Tibial artery (tissue), 4 donors: ENCODE measurements at regions not wholly inside any gene's neighbourhood (a gene's known extent, or its start where the extent isn't known, plus 50 kb on each side); places are given as distances from the start of the nearest gene placed in this dataset.

ENCODE experiments used
- DNase-seq, 2 donors: peaks; one replicate each; pipeline ENCODE4 v3.0.0-alpha.2; 2019
- H3K27ac ChIP-seq, 2 donors: fragments of 200-600 bp; sonication (generic) in 1 of 2; 1 replicate in 1 of 2; 2 replicates in 1 of 2; pipeline ENCODE4 v1.5.1; 2018 to 2019; ENCODE audit warnings: mild to moderate bottlenecking in 1 of 2
- H3K27me3 ChIP-seq, 2 donors: fragments of 200-600 bp; sonication (generic) in 1 of 2; one replicate each; pipeline versions ENCODE4 v1.5.1 to v1.6.0; 2016 to 2019
- H3K36me3 ChIP-seq, 3 donors: fragments of 200-600 bp; sonication (generic) in 2 of 3; one replicate each; pipeline ENCODE4 v1.5.1; 2016 to 2019; ENCODE audit warnings: mild to moderate bottlenecking in 2 of 3
- H3K4me1 ChIP-seq, 4 donors: fragments of 200-600 bp; sonication (generic) in 2 of 4; 1 replicate in 3 of 4; 2 replicates in 1 of 4; pipeline ENCODE4 v1.5.1; 2016 to 2019
- H3K4me3 ChIP-seq, 2 donors: fragments of 200-600 bp; sonication (generic) in 1 of 2; 1 replicate in 1 of 2; 2 replicates in 1 of 2; pipeline ENCODE4 v1.5.1; 2018 to 2019; ENCODE audit warnings: mild to moderate bottlenecking in 2 of 2
- H3K9me3 ChIP-seq, 3 donors: fragments of 200-600 bp; sonication (generic) in 1 of 3; one replicate each; pipeline ENCODE4 v1.5.1; 2016 to 2019
- intact Hi-C: fragments of 100-400 bp; cut with DNase I; formaldehyde crosslinking; loops from one replicate; pipeline ENCODE4 v1.15.0; 2023; ENCODE audit warnings: low total_unique reads
- TF ChIP-seq, protein P1 (sequence below), 2 experiments: fragments of 200-600 bp in 1 of 2; fragments of 450-650 bp in 1 of 2; IDR thresholded peaks; one replicate each; pipeline ENCODE4 v1.5.1; 2017 to 2019; ENCODE audit warnings: antibody characterized with exemption in 2 of 2, mild to moderate bottlenecking in 1 of 2, moderate library complexity in 1 of 2

DNA sequence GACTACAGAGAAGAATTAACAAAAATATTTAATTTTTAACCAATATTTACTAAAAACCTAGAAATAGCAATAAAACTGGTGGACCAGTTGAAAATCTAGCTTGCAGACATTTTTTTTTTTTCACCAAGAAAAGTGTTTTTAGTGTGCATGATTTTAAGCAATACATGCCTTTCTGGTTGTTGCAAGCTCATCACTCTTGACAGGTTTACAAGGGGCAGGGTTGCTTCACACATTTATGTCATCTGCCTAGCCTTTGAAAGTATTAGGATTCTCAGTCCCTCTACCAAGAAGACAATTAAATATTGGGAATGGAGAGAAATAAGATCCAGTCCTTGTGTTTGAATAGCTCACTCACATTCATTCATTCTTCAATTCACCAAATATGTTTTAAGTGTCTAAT is 53.8 kb upstream of the LYPLAL1 start:
- intact Hi-C loops, result no loop called here

DNA sequence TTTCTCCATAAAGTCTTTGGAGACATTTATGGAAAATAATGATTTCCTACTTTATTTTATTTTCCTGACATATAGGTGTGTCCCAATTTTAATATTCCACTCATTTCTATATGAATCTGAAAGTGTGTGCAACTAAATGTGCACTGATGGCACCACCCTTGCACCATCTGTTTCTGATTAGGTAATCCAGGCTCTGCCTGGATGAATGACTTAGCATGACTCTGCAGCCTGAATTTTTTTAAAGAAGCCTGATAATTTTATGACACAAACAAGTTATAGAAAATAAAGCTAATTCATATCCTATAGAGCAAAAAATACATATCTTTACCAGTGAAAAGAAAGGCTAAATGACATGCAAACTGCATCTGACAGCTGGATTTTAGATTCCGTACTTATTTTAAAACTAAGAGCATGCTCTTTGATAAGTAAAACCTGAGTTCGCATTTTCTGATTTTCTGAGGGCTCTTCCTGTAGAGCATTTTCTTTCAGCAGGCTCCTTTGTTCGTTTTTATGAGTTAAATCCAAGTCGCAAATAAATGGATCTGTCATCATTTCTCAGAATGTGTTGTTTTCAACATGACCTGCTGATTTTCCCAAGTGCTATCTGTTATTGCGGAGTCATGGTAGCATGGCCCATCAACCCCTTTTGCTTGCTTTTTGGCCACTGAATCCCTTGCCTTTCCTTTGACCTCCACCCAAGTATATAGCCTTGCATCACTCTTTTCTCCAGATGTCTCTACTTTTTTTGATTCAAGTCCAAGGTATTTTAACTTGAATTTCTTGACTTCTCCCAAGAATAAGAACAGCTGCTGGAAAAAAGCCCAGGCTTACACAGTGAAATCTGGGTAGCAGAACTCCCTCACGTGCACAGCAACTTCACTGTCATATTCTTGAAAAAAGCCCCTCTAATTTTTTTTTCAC is 52.8 kb upstream of the LYPLAL1 start:
- Histone ChIP-seq H3K4me1 (peaks cover 0 to 38% (median 16%) of the 10 kb centered on the region in 4 donors), H3K36me3 (no peaks in the 10 kb centered on the region), H3K9me3 (no peaks in the 10 kb centered on the region), H3K27ac (peak overlapping the region; percentile 14 to 45), H3K27me3 (no peaks in the 10 kb centered on the region), H3K4me3 (no peak overlapping the region)
- intact Hi-C loops, result no loop called here
- DNase-seq, result peak in 1 of 2 donors; percentile 59
- TF ChIP-seq, protein P1, sequence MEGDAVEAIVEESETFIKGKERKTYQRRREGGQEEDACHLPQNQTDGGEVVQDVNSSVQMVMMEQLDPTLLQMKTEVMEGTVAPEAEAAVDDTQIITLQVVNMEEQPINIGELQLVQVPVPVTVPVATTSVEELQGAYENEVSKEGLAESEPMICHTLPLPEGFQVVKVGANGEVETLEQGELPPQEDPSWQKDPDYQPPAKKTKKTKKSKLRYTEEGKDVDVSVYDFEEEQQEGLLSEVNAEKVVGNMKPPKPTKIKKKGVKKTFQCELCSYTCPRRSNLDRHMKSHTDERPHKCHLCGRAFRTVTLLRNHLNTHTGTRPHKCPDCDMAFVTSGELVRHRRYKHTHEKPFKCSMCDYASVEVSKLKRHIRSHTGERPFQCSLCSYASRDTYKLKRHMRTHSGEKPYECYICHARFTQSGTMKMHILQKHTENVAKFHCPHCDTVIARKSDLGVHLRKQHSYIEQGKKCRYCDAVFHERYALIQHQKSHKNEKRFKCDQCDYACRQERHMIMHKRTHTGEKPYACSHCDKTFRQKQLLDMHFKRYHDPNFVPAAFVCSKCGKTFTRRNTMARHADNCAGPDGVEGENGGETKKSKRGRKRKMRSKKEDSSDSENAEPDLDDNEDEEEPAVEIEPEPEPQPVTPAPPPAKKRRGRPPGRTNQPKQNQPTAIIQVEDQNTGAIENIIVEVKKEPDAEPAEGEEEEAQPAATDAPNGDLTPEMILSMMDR (IDR thresholded peaks at IDR 0.05), result no peak

More for the DNA sequence above, 53.8 kb upstream of the LYPLAL1 start:
- peaks cover 0 to 27% (median 10%) of the 10 kb centered on the region in 4 donors for H3K4me1 ChIP-seq
- no peak overlapping the region for H3K27ac ChIP-seq
- H3K9me3 ChIP-seq, result no peaks in the 10 kb centered on the region
- no peak for DNase-seq
- no peak overlapping the region for H3K4me3 ChIP-seq
- H3K27me3 ChIP-seq, result no peaks in the 10 kb centered on the region
- no peaks in the 10 kb centered on the region for H3K36me3 ChIP-seq
- TF ChIP-seq, protein P1 (IDR thresholded peaks at IDR 0.05), result no peak

DNA sequence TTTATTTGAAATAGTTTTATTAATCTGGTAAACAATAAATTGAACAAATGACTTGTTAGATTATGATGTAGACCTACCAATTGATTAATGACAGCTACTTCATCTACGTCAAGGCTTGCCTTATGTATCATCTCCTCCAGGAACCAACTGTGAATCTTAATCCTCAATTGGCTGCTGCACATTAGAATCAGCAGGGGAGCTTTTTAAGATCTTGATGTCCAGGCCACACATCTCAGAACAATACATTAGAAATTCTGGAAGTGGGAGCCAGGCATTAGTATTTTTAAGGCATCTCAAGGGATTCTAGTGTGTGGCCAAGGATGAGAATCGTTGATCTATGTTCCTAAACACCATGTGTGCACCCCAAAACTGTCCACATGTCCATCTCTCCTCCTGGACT is 52.0 kb upstream of the LYPLAL1 start:
- TF ChIP-seq, protein P1 (IDR thresholded peaks at IDR 0.05), result no peak
- Histone ChIP-seq H3K4me1 (peaks cover 0 to 46% (median 24%) of the 10 kb centered on the region in 4 donors), H3K27ac (peak overlapping the region in 1 of 2 donors; percentile 14), H3K36me3 (no peaks in the 10 kb centered on the region), H3K4me3 (no peak overlapping the region), H3K9me3 (no peaks in the 10 kb centered on the region), H3K27me3 (no peaks in the 10 kb centered on the region)
- intact Hi-C loops, result no loop called here
- no peak for DNase-seq

DNA sequence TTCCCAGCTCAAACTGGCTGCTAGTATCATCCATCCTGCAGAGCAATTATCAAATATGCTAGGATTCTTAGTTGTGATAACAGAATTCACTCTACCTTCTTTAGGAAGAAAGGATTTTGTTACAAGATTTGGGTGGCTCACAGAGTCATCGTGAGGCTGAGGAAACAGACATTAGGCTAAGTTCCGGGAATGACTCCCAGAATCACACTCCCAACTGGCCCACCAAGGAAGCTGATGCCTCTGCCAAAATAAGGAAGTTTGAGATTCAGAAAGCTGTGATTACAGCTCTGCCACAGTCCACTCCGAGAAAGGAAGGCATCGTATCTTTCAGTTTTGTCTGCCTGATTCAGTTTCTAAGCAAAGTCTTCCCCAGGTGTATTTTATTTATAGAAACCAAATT is 50.6 kb upstream of the LYPLAL1 start:
- intact Hi-C loops, result no loop called here
- TF ChIP-seq, protein P1 (IDR thresholded peaks at IDR 0.05), result no peak
- Histone ChIP-seq H3K9me3 (no peaks in the 10 kb centered on the region), H3K4me1 (peaks cover 0 to 52% (median 24%) of the 10 kb centered on the region in 4 donors), H3K27me3 (no peaks in the 10 kb centered on the region), H3K27ac (peak overlapping the region; percentile 9 to 21), H3K4me3 (no peak overlapping the region), H3K36me3 (no peaks in the 10 kb centered on the region)
- peak in 1 of 2 donors; percentile 24 for DNase-seq
